LNCAP (cell line): ENCODE measurements at regions not wholly inside any gene's neighbourhood (a gene's known extent, or its start where the extent isn't known, plus 50 kb on each side); places are given as distances from the start of the nearest gene placed in this dataset.

Experiments used
- TF ChIP-seq, protein P1 (sequence below): fragments of 450-650 bp; IDR thresholded peaks from 2 replicates; pipeline ENCODE4 v1.5.1; 2017; ENCODE audit warnings: mild to moderate bottlenecking

DNA sequence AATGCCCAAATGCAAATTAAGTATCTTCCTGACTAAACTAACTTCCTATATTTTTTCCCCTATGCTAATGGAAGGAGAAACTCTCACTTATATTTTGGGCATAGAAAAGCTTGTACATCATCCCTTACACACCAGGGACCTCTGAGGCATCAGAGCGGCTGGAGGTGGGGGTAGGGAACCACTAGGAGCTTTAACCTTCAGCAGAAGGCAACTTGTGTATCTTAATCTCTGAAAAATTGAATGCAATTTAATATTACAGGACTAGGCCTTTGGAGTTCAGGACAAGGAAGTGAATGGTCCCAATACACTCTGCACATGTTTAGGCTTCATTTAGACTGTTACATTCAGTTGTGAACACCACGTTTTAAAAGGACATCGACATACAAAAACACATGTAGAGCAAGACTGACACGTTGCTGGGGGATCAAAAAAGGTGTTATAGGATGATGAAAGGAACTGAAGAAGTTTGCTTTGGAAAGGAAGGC lies 85.9 kb downstream of the NAV1 start:
- TF ChIP-seq, protein P1, sequence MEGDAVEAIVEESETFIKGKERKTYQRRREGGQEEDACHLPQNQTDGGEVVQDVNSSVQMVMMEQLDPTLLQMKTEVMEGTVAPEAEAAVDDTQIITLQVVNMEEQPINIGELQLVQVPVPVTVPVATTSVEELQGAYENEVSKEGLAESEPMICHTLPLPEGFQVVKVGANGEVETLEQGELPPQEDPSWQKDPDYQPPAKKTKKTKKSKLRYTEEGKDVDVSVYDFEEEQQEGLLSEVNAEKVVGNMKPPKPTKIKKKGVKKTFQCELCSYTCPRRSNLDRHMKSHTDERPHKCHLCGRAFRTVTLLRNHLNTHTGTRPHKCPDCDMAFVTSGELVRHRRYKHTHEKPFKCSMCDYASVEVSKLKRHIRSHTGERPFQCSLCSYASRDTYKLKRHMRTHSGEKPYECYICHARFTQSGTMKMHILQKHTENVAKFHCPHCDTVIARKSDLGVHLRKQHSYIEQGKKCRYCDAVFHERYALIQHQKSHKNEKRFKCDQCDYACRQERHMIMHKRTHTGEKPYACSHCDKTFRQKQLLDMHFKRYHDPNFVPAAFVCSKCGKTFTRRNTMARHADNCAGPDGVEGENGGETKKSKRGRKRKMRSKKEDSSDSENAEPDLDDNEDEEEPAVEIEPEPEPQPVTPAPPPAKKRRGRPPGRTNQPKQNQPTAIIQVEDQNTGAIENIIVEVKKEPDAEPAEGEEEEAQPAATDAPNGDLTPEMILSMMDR = no peak

DNA sequence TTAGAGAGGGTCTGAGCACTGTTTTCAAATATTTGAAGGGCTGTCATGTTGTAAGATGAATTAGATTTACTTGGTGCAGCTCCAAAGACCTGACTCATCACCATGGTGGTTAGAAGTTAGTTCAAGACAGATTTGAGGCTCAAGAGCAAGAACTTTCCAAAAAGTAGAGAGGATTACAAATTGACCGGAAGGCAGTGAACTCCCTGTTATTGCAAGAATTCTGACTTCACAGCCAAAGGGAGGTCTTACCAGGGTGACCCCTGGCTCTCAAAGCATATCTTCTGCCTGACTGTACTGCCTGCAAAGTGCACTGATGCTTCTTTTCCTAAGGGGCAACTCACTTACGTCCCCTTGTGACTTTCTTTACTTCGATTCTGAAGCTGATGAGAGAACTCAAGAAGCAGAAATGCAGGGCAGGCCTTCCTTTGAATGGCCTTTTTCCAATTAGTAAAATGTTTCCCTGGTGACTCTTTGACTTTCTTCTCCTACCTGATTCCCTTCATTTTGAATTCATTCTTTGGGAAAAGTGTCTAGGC lies 86.4 kb downstream of the NAV1 start:
- TF ChIP-seq, protein P1 = no peak

DNA sequence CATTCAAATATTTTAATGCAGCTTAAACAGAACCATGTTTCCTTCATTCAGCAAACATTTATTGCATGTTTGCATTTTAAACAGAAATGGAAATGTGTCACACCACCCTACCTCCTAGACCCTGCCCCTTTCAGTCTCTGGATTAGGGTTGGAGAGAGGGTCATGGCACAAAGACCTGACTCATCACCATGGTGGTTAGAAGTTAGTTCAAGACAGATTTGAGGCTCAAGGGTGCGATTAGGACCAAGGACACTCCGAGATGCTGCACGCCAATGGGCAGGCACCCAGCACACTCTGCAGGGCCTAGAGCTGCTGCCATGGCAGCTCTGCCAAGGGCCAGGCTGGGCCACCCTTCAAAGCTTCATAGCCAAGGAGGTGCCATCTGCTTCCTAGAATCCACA lies 86.9 kb downstream of the NAV1 start:
- TF ChIP-seq, protein P1 = no peak

DNA sequence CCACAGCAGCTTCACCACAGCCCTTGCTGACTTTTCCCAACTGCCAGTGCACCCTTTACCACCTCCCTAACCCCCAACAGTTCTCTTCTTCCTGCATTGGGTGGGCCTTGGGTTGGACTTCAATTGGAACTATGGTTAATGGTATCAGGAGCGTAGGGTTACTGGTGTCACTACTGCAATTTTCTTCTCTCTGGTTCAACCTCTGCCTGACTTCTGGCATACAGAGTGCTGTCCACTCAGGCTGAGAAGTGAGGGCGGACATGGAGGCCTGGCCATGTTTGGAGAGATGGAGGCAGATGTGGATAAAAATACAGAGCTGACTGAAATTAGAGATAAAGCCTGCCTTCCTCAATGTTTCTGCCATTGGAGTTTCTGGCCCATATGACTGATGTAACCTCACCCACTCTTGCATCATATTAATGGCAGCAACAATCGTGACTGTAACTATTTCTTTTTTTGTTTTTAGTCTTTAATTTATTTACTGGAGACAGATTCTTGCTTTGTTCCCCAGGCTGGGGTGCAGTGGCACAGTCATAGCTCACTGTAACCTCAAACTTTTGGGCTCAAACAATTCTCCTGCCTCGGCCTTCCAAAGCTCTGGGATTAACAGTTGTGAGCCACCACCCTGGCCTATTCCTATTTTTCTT lies 87.8 kb downstream of the NAV1 start:
- TF ChIP-seq, protein P1 = no peak

DNA sequence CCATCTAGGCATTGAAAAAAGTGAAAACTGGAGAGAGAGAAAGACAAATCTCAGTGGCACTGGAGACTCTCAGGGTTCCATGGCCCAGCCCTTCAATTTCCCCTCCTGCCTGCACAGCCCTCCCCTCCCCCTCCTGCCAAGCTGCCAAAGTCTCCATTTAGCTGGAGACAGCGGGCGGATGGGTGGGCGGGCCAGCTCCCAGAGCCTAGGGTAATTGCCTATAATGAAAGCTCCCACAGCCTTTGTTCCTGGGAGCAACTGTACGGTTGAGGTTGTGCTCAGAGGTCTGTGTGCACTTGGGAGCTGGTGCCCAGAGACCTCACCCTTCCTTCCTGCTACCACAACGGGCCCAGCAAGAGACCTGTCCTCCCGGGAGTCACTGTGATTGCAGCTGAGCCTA lies 89.6 kb downstream of the NAV1 start:
- TF ChIP-seq, protein P1 = no peak

DNA sequence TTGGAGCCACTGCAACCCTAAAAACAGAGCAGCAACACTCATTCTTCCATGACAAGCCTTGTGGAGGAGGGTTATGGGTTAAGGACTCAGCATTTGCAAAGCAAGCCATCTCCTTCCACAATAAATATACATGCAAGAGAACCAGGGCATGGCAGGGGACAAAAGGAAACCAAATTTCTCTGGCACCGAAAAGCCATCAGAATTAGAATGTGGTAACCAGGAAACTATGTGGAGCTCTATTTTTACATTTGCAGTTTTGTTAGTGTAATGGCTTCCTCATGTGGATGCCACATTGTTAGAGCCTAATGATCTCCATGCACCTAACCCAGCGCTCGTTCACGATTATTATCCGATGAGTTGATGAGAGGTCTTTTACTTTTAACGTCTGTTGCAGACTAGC lies 91.7 kb downstream of the NAV1 start:
- TF ChIP-seq, protein P1 = no peak

DNA sequence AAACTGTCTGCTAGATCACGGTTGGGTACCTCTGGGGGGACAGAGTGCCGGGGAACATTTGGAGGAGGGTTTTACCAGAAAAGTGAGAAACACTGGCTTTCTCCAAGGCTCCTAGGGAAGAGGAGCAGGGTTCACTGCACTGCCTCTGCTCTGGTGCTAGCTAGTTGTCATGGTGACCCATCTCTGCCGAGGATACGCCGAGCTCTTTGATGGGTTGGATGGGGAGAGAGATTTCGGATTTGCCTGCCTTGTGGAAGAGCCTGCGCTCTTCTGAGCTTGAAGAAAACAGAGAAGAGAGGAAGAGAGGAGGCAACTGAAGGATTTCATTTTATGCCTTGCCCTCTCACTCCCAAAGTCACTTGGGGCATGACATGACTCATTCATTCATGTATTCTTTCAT lies 92.1 kb downstream of the NAV1 start:
- TF ChIP-seq, protein P1 = no peak
